RWPE1 (cell line): ENCODE measurements at regions not wholly inside any gene's neighbourhood (a gene's known extent, or its start where the extent isn't known, plus 50 kb on each side); places are given as distances from the start of the nearest gene placed in this dataset.

Source experiments
- CTCF ChIA-PET: fragments of 350-600 bp; sonication (Branson Sonifier 250); formaldehyde crosslinking; extraction: SDS; loops from one replicate; lab custom pipeline; 2021; lab: Yijun Ruan, JAX
- POLR2A ChIA-PET: fragments of 400-600 bp; formaldehyde crosslinking; extraction: SDS; loops from one replicate; lab custom pipeline; 2020; ENCODE audit warnings: antibody characterized with exemption; ENCODE audit not compliant: low non-redundant PET; lab: Yijun Ruan, JAX
- DNase-seq: peaks from one replicate; pipeline ENCODE4 v3.0.0; 2012; ENCODE audit warnings: low spot score
- H3K27ac ChIP-seq: fragments of 450-650 bp; 2 replicates; pipeline ENCODE4 v1.5.1; 2017
- CTCF ChIP-seq: fragments of 450-650 bp; conservative IDR thresholded peaks from 2 replicates; pipeline ENCODE4 v1.5.1; 2017; ENCODE audit warnings: low read depth, mild to moderate bottlenecking

GRCh38 chr22:48248901-48249455, 1486.5 kb downstream of the TBC1D22A start:
- no peak overlapping the region for H3K27ac ChIP-seq
- DNase-seq, result no peak
- no peak for TF ChIP-seq CTCF
- ChIA-PET CTCF (no interaction called here), POLR2A (no interaction called here)

GRCh38 chr22:48247829-48248228, 1485.4 kb downstream of the TBC1D22A start:
- CTCF ChIA-PET, result no interaction called here
- DNase-seq, result no peak
- no peak overlapping the region for H3K27ac ChIP-seq
- TF ChIP-seq CTCF, result no peak
- POLR2A ChIA-PET, result no interaction called here

GRCh38 chr22:48245196-48245485, 1482.7 kb downstream of the TBC1D22A start:
- DNase-seq, result no peak
- POLR2A ChIA-PET, result no interaction called here
- CTCF ChIA-PET, result no interaction called here
- H3K27ac ChIP-seq, result no peak overlapping the region
- no peak for TF ChIP-seq CTCF

- no peak for DNase-seq
- no peak overlapping the region for H3K27ac ChIP-seq
- ChIA-PET CTCF (no interaction called here), POLR2A (no interaction called here)
- no peak for TF ChIP-seq CTCF
Measured at GRCh38 chr22:48244388-48245195, 1482.1 kb downstream of the TBC1D22A start.

GRCh38 chr22:48242461-48242864, 1480.0 kb downstream of the TBC1D22A start:
- TF ChIP-seq CTCF, result no peak
- H3K27ac ChIP-seq, result no peak overlapping the region
- CTCF ChIA-PET, result no interaction called here
- DNase-seq, result no peak
- POLR2A ChIA-PET, result no interaction called here

GRCh38 chr22:48241658-48242057, 1479.2 kb downstream of the TBC1D22A start:
- DNase-seq, result no peak
- TF ChIP-seq CTCF, result no peak
- no peak overlapping the region for H3K27ac ChIP-seq
- ChIA-PET CTCF (no interaction called here), POLR2A (no interaction called here)
